PFSK-1 (cell line): ENCODE measurements at regions not wholly inside any gene's neighbourhood (a gene's known extent, or its start where the extent isn't known, plus 50 kb on each side); places are given as distances from the start of the nearest gene placed in this dataset.

Experiments
- FOXP2 ChIP-seq: optimal IDR thresholded peaks from 2 replicates; pipeline ENCODE3; 2011; ENCODE audit warnings: borderline replicate concordance, control low read depth, inconsistent platforms; ENCODE audit not compliant: insufficient read depth; ENCODE audit errors: extremely low read length, extremely low read depth
- POLR2AphosphoS5 ChIP-seq: IDR thresholded peaks from 2 replicates; pipeline ENCODE4 v1.6.1; 2012; ENCODE audit warnings: low read depth, mild to moderate bottlenecking, control low read depth, low read length, moderate library complexity
- REST ChIP-seq, 2 experiments: IDR thresholded peaks; 2 replicates each; pipeline versions ENCODE4 v1.6.1 to v1.8.0; 2011 to 2012; ENCODE audit warnings: low read depth in 2 of 2, low read length in 2 of 2, control low read depth in 1 of 2, inconsistent platforms in 1 of 2, mild to moderate bottlenecking in 1 of 2, moderate library complexity in 1 of 2; ENCODE audit not compliant: insufficient read depth in 1 of 2
- SIN3A ChIP-seq: IDR thresholded peaks from 2 replicates; pipeline ENCODE4 v1.6.1; 2012; ENCODE audit warnings: mild to moderate bottlenecking, low read length, moderate library complexity, borderline replicate concordance; ENCODE audit not compliant: insufficient read depth
- TAF1 ChIP-seq: IDR thresholded peaks from 2 replicates; pipeline ENCODE4 v1.6.1; 2012; ENCODE audit warnings: low read length, control low read depth, borderline replicate concordance; ENCODE audit not compliant: insufficient read depth

- no peak for TF ChIP-seq SIN3A
- no peak for TF ChIP-seq TAF1
- no peak for TF ChIP-seq POLR2AphosphoS5
- TF ChIP-seq FOXP2: no peak
- TF ChIP-seq REST (IDR thresholded peaks at IDR 0.05; ENCODE audit: insufficient read depth in 1 of 2, low read depth in 2 of 2, low read length in 2 of 2): no peak
These were observed 348.3 kb downstream of the FRK start for GRCh38 chr6:115712291-115712961.

- no peak for TF ChIP-seq POLR2AphosphoS5
- no peak for TF ChIP-seq TAF1
- TF ChIP-seq SIN3A: no peak
- TF ChIP-seq FOXP2: no peak
- no peak for TF ChIP-seq REST (IDR thresholded peaks at IDR 0.05; ENCODE audit: insufficient read depth in 1 of 2, low read depth in 2 of 2, low read length in 2 of 2)
These were observed 351.8 kb downstream of the FRK start for GRCh38 chr6:115708850-115709249.

GRCh38 chr6:115706981-115707380 is 353.7 kb downstream of the FRK start:
- TF ChIP-seq FOXP2 (no peak), POLR2AphosphoS5 (no peak), SIN3A (no peak), TAF1 (no peak), REST (IDR thresholded peaks at IDR 0.05; ENCODE audit: insufficient read depth in 1 of 2, low read depth in 2 of 2, low read length in 2 of 2) (no peak)

- TF ChIP-seq POLR2AphosphoS5 (no peak), REST (IDR thresholded peaks at IDR 0.05; ENCODE audit: insufficient read depth in 1 of 2, low read depth in 2 of 2, low read length in 2 of 2) (no peak), SIN3A (no peak), TAF1 (no peak), FOXP2 (no peak)
These were observed 354.4 kb downstream of the FRK start for GRCh38 chr6:115706324-115706723.

GRCh38 chr6:115704028-115704427 is 356.7 kb downstream of the FRK start:
- TF ChIP-seq POLR2AphosphoS5 (no peak), FOXP2 (no peak), TAF1 (no peak)
